Caco-2 (cell line): ENCODE measurements at regions not wholly inside any gene's neighbourhood (a gene's known extent, or its start where the extent isn't known, plus 50 kb on each side); places are given as distances from the start of the nearest gene placed in this dataset.

Source experiments
- BruUV-seq: library from RNA; stranded (reverse); fragments of 400-500 nt; replicated peaks from 2 replicates; lab custom pipeline; 2021; lab: Mats Ljungman, UMichigan
- CTCF ChIA-PET: fragments of 300-600 bp; sonication (Branson Sonifier 250); formaldehyde crosslinking; loops from one replicate; lab custom pipeline; 2022; ENCODE audit warnings: antibody characterized with exemption; lab: Charles Lee
- POLR2A ChIA-PET: fragments of 300-600 bp; sonication (Branson Sonifier 250); formaldehyde crosslinking; loops from one replicate; lab custom pipeline; 2022; ENCODE audit warnings: antibody characterized with exemption; lab: Charles Lee
- DNase-seq, 2 experiments: peaks; one replicate each; pipeline versions ENCODE4 v3.0.0 to v3.0.0-alpha.2; 2020 to 2022
- H3K27me3 ChIP-seq: replicated peaks from 2 replicates; pipeline ENCODE4 v1.6.0; 2011; ENCODE audit warnings: low read length; ENCODE audit not compliant: control insufficient read depth, insufficient read depth
- H3K36me3 ChIP-seq: 2 replicates; pipeline ENCODE4 v1.5.1; 2011; ENCODE audit warnings: low read length; ENCODE audit not compliant: control insufficient read depth, insufficient read depth
- H3K4me1 ChIP-seq: fragments of 250-450 bp; sonication (Bioruptor Pico); 2 replicates; pipeline ENCODE4 v1.5.1; 2020; ENCODE audit warnings: mild to moderate bottlenecking
- H3K4me3 ChIP-seq: 2 replicates; pipeline ENCODE4 v1.5.1; 2011; ENCODE audit warnings: low read depth, mild to moderate bottlenecking, control low read depth, low read length
- H3K9me3 ChIP-seq: fragments of 250-450 bp; sonication (Bioruptor Pico); 2 replicates; pipeline ENCODE4 v1.5.1; 2020; ENCODE audit warnings: mild to moderate bottlenecking, moderate library complexity
- H3K27ac Mint-ChIP-seq: one replicate; pipeline ENCODE4 v1.8.0; 2022; ENCODE audit warnings: mixed read lengths; ENCODE audit not compliant: unreplicated experiment
- H3K27me3 Mint-ChIP-seq: one replicate; pipeline ENCODE4 v1.8.0; 2022; ENCODE audit warnings: mixed read lengths; ENCODE audit not compliant: insufficient read depth, unreplicated experiment
- H3K36me3 Mint-ChIP-seq: one replicate; pipeline ENCODE4 v1.8.0; 2022; ENCODE audit warnings: mild to moderate bottlenecking, mixed read lengths; ENCODE audit not compliant: insufficient read depth, unreplicated experiment
- H3K4me1 Mint-ChIP-seq: one replicate; pipeline ENCODE4 v1.8.0; 2022; ENCODE audit warnings: low read depth, mixed read lengths; ENCODE audit not compliant: unreplicated experiment
- H3K4me3 Mint-ChIP-seq: one replicate; pipeline ENCODE4 v1.8.0; 2022; ENCODE audit warnings: mild to moderate bottlenecking, moderate library complexity, mixed read lengths; ENCODE audit not compliant: unreplicated experiment
- H3K9me3 Mint-ChIP-seq: one replicate; pipeline ENCODE4 v1.8.0; 2022; ENCODE audit warnings: mixed read lengths; ENCODE audit not compliant: unreplicated experiment
- CTCF ChIP-seq, 2 experiments: fragments of 200-600 bp in 1 of 2; IDR thresholded peaks; 1 replicate in 1 of 2; 2 replicates in 1 of 2; pipeline versions ENCODE4 v1.5.1 to v1.8.0; 2011 to 2022; ENCODE audit warnings: antibody characterized with exemption in 1 of 2, control low read depth in 1 of 2, inconsistent platforms in 1 of 2, low read depth in 1 of 2, low read length in 1 of 2, mild to moderate bottlenecking in 1 of 2, moderate library complexity in 1 of 2; ENCODE audit not compliant: insufficient read depth in 1 of 2, severe bottlenecking in 1 of 2, unreplicated experiment in 1 of 2
- intact Hi-C: fragments of 100-400 bp; cut with micrococcal nuclease; formaldehyde crosslinking; loops from one replicate; pipeline ENCODE4 v1.10.0; 2022; ENCODE audit not compliant: unreplicated experiment

GRCh38 chr9:23375511-23375910 is 450.5 kb downstream of the ELAVL2 start:
- Mint-ChIP-seq H3K36me3 (no peaks in the 10 kb centered on the region), H3K27ac (no peak overlapping the region), H3K9me3 (peaks cover 7% of the 10 kb centered on the region), H3K27me3 (no peaks in the 10 kb centered on the region), H3K4me3 (no peak overlapping the region), H3K4me1 (no peaks in the 10 kb centered on the region)
- intact Hi-C loops, result no loop called here
- DNase-seq, result no peak
- no peaks in the 10 kb centered on the region for H3K4me1 ChIP-seq
- H3K27me3 ChIP-seq, result no peaks in the 10 kb centered on the region
- no peak overlapping the region for H3K4me3 ChIP-seq
- BruUV-seq, result no TSS peak
- CTCF ChIA-PET, result no interaction called here
- POLR2A ChIA-PET, result no interaction called here
- H3K9me3 ChIP-seq, result no peaks in the 10 kb centered on the region
- H3K36me3 ChIP-seq, result no peaks in the 10 kb centered on the region
- no peak for TF ChIP-seq CTCF (IDR thresholded peaks at IDR 0.05; ENCODE audit: insufficient read depth in 1 of 2, low read depth in 1 of 2, low read length in 1 of 2, severe bottlenecking in 1 of 2, unreplicated experiment in 1 of 2)

GRCh38 chr9:23379842-23380241 is 446.2 kb downstream of the ELAVL2 start:
- Histone ChIP-seq H3K27me3 (no peaks in the 10 kb centered on the region), H3K4me3 (no peak overlapping the region), H3K9me3 (no peaks in the 10 kb centered on the region; the same call in 1 of the 2 replicates), H3K4me1 (no peaks in the 10 kb centered on the region), H3K36me3 (no peaks in the 10 kb centered on the region)
- intact Hi-C loops, result no loop called here
- H3K27ac Mint-ChIP-seq, result no peak overlapping the region
- TF ChIP-seq CTCF (IDR thresholded peaks at IDR 0.05; ENCODE audit: insufficient read depth in 1 of 2, low read depth in 1 of 2, low read length in 1 of 2, severe bottlenecking in 1 of 2, unreplicated experiment in 1 of 2), result no peak
- H3K36me3 Mint-ChIP-seq, result no peaks in the 10 kb centered on the region
- DNase-seq, result no peak
- peaks cover 7% of the 10 kb centered on the region for H3K9me3 Mint-ChIP-seq
- BruUV-seq, result no TSS peak
- no peaks in the 10 kb centered on the region for H3K27me3 Mint-ChIP-seq
- H3K4me3 Mint-ChIP-seq, result no peak overlapping the region
- POLR2A ChIA-PET, result no interaction called here
- H3K4me1 Mint-ChIP-seq, result no peaks in the 10 kb centered on the region
- CTCF ChIA-PET, result no interaction called here

GRCh38 chr9:23380821-23381220 is 445.2 kb downstream of the ELAVL2 start:
- intact Hi-C loops, result no loop called here
- H3K27me3 Mint-ChIP-seq, result no peaks in the 10 kb centered on the region
- no peak overlapping the region for H3K27ac Mint-ChIP-seq
- no peak for DNase-seq
- Histone ChIP-seq H3K4me3 (no peak overlapping the region), H3K9me3 (no peaks in the 10 kb centered on the region; the same call in 1 of the 2 replicates), H3K27me3 (no peaks in the 10 kb centered on the region), H3K36me3 (no peaks in the 10 kb centered on the region), H3K4me1 (no peaks in the 10 kb centered on the region)
- TF ChIP-seq CTCF (IDR thresholded peaks at IDR 0.05; ENCODE audit: insufficient read depth in 1 of 2, low read depth in 1 of 2, low read length in 1 of 2, severe bottlenecking in 1 of 2, unreplicated experiment in 1 of 2), result no peak
- POLR2A ChIA-PET, result no interaction called here
- no peaks in the 10 kb centered on the region for H3K36me3 Mint-ChIP-seq
- no peaks in the 10 kb centered on the region for H3K4me1 Mint-ChIP-seq
- CTCF ChIA-PET, result no interaction called here
- no TSS peak for BruUV-seq
- peaks cover 7% of the 10 kb centered on the region for H3K9me3 Mint-ChIP-seq
- no peak overlapping the region for H3K4me3 Mint-ChIP-seq
